Sigmoid colon (tissue), 6 donors: ENCODE measurements at regions not wholly inside any gene's neighbourhood (a gene's known extent, or its start where the extent isn't known, plus 50 kb on each side); places are given as distances from the start of the nearest gene placed in this dataset.

Experiments used
- DNase-seq: peaks from one replicate; pipeline ENCODE4 v3.0.0-alpha.2; 2019
- H3K27ac ChIP-seq, 4 donors: fragments of 200-600 bp; sonication (generic); one replicate each; pipeline ENCODE4 v1.5.1; 2016 to 2019; ENCODE audit warnings: mild to moderate bottlenecking in 1 of 4
- H3K27me3 ChIP-seq, 3 donors: fragments of 200-600 bp; sonication (generic); one replicate each; pipeline ENCODE4 v1.5.1; 2019; ENCODE audit warnings: mild to moderate bottlenecking in 1 of 3
- H3K36me3 ChIP-seq, 4 donors: fragments of 200-600 bp; sonication (generic); one replicate each; pipeline ENCODE4 v1.5.1; 2016 to 2019
- H3K4me1 ChIP-seq, 4 donors: fragments of 200-600 bp; sonication (generic); one replicate each; pipeline ENCODE4 v1.5.1; 2017 to 2019
- H3K4me3 ChIP-seq, 4 donors: fragments of 200-600 bp; sonication (generic); one replicate each; pipeline ENCODE4 v1.5.1; 2017 to 2019; ENCODE audit warnings: mild to moderate bottlenecking in 2 of 4, moderate library complexity in 1 of 4
- H3K9me3 ChIP-seq, 4 donors: fragments of 200-600 bp in 3 of 4; sonication (generic) in 3 of 4; one replicate each; pipeline versions ENCODE4 v1.5.1 to v1.6.1; 2013 to 2019
- CTCF ChIP-seq, 4 experiments: fragments of 450-650 bp in 3 of 4; fragments of 200-600 bp in 1 of 4; IDR thresholded peaks; one replicate each; pipeline ENCODE4 v1.5.1; 2016 to 2019; ENCODE audit warnings: antibody characterized with exemption in 4 of 4, mild to moderate bottlenecking in 3 of 4, moderate library complexity in 2 of 4
- EP300 ChIP-seq, 4 donors: sonication (generic); formaldehyde crosslinking; IDR thresholded peaks; one replicate each; pipeline ENCODE4 v1.6.1; 2017; ENCODE audit warnings: antibody characterized with exemption in 4 of 4
- POLR2A ChIP-seq, 2 donors: fragments of 450-650 bp; IDR thresholded peaks; one replicate each; pipeline ENCODE4 v1.6.1; 2016; ENCODE audit warnings: antibody characterized with exemption in 2 of 2, mild to moderate bottlenecking in 2 of 2, moderate library complexity in 2 of 2
- POLR2AphosphoS5 ChIP-seq, 4 donors: sonication (generic); formaldehyde crosslinking; IDR thresholded peaks; one replicate each; pipeline ENCODE4 v1.6.1; 2017; ENCODE audit warnings: antibody characterized with exemption in 4 of 4
- WGBS, 2 donors: extraction: QIAGEN DNeasy Blood & Tissue Kit; methylation state at CpG; one replicate each; pipeline ENCODE4 v1.1.7; 2013; 5-methylcytosine and 5-hydroxymethylcytosine counted together
- intact Hi-C: fragments of 100-400 bp; cut with DNase I; formaldehyde crosslinking; loops from one replicate; pipeline ENCODE4 v1.15.1; 2023
- donor health status: healthy with polysubstance abuse.
- donor health status: healthy.

GRCh38 chr10:61284222-61284890 is 168.8 kb downstream of the TMEM26 start:
- no peak for DNase-seq
- intact Hi-C loops = loop anchor here (2.0 to 10.0 kb wide), 4 partner anchors 146 to 468 kb away; no protein-coding TSS in a partner anchor
- H3K27ac ChIP-seq = peak overlapping the region in 2 of 4 donors; percentile 8 to 26
- no peak overlapping the region for H3K4me3 ChIP-seq
- WGBS, 2 donors = 8 to 25% methylated on average over 5 of the region's 5 CpGs
- TF ChIP-seq POLR2A (IDR thresholded peaks at IDR 0.05) (no peak), EP300 (IDR thresholded peaks at IDR 0.05) (no peak), POLR2AphosphoS5 (IDR thresholded peaks at IDR 0.05) (no peak), CTCF (IDR thresholded peaks at IDR 0.05) (peak; percentile 49 to 81 (median 65))
- no peaks in the 10 kb centered on the region for H3K36me3 ChIP-seq
- no peaks in the 10 kb centered on the region for H3K9me3 ChIP-seq
- H3K27me3 ChIP-seq = no peaks in the 10 kb centered on the region
- peaks cover 0 to 11% (median 3%) of the 10 kb centered on the region in 4 donors for H3K4me1 ChIP-seq

- no peak for TF ChIP-seq POLR2AphosphoS5 (IDR thresholded peaks at IDR 0.05)
- TF ChIP-seq POLR2A (IDR thresholded peaks at IDR 0.05) = no peak
- TF ChIP-seq EP300 (IDR thresholded peaks at IDR 0.05) = no peak
- no peak for TF ChIP-seq CTCF (IDR thresholded peaks at IDR 0.05)
- no peaks in the 10 kb centered on the region for H3K36me3 ChIP-seq
- H3K4me1 ChIP-seq = peaks cover 0 to 11% (median 3%) of the 10 kb centered on the region in 4 donors
- H3K4me3 ChIP-seq = no peak overlapping the region
- no peaks in the 10 kb centered on the region for H3K27me3 ChIP-seq
- H3K9me3 ChIP-seq = no peaks in the 10 kb centered on the region
- no peak for DNase-seq
- 62 to 63% methylated on average over 3 of the region's 3 CpGs for WGBS, 2 donors
- peak overlapping the region in 2 of 4 donors; percentile 8 to 26 for H3K27ac ChIP-seq
- intact Hi-C loops = loop anchor here (2.0 to 10.0 kb wide), 4 partner anchors 145 to 467 kb away; no protein-coding TSS in a partner anchor
Observed at GRCh38 chr10:61283481-61284221, 169.5 kb downstream of the TMEM26 start.

DNA sequence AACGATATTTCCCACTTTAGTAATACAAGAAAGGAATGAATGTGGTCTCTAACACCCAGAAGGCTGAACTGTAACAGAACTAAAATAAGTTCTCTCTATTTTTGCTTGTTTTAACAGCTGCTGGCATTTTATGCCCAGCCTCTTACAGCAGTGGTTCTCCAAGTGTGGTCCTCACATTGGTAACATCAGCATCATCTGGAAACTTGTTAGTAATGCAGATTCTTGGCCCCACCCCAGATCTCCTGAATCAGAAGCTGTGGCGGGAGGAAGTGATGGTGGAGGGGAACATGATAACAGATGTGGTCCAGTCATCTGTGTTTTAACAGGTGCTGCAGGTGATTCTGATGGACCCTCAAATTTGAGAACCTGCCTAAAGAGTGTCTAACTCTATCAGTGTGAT is 170.1 kb downstream of the TMEM26 start:
- Histone ChIP-seq H3K4me3 (no peak overlapping the region), H3K4me1 (peaks cover 0 to 11% (median 3%) of the 10 kb centered on the region in 4 donors), H3K36me3 (no peaks in the 10 kb centered on the region), H3K9me3 (no peaks in the 10 kb centered on the region), H3K27ac (no peak overlapping the region), H3K27me3 (no peaks in the 10 kb centered on the region)
- no peak for DNase-seq
- TF ChIP-seq EP300 (IDR thresholded peaks at IDR 0.05) (no peak), POLR2AphosphoS5 (IDR thresholded peaks at IDR 0.05) (no peak)
- 70 to 83% methylated on average over 2 of the region's 2 CpGs for WGBS, 2 donors
- intact Hi-C loops = loop anchor here (10.0 kb wide), 2 partner anchors 318 to 452 kb away; no protein-coding TSS in a partner anchor

- Histone ChIP-seq H3K4me1 (peaks cover 0 to 11% (median 3%) of the 10 kb centered on the region in 4 donors), H3K4me3 (no peak overlapping the region), H3K9me3 (no peaks in the 10 kb centered on the region), H3K27ac (no peak overlapping the region), H3K36me3 (no peaks in the 10 kb centered on the region), H3K27me3 (no peaks in the 10 kb centered on the region)
- no peak for DNase-seq
- intact Hi-C loops = loop anchor here (10.0 kb wide), 2 partner anchors 316 to 454 kb away; no protein-coding TSS in a partner anchor
- no peak for TF ChIP-seq POLR2AphosphoS5 (IDR thresholded peaks at IDR 0.05)
- no peak for TF ChIP-seq CTCF (IDR thresholded peaks at IDR 0.05)
- TF ChIP-seq EP300 (IDR thresholded peaks at IDR 0.05) = no peak
- TF ChIP-seq POLR2A (IDR thresholded peaks at IDR 0.05) = no peak
- 72% methylated on average over 3 of the region's 3 CpGs for WGBS, 2 donors
Observed at GRCh38 chr10:61280303-61280702, 172.9 kb downstream of the TMEM26 start.

DNA sequence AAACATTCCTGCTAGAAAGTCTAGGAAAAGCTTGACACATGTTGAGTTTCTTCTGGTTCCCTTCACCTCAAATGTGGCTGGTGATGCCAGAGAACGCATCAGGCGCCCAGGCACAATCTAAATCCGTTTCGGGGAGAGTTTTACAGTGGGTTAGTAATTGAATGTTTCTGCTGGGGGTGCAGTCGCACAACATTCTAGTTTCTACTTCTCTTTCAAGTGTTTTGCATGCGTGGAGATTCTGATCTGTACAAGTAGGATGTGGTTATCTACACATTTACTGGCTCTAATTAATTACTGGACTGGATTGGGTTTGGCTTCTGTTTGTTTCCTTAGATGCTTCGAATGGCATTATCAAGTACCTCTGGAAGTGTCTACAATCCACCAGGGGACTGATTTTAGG is 173.8 kb downstream of the TMEM26 start:
- H3K4me1 ChIP-seq = peaks cover 0 to 11% (median 3%) of the 10 kb centered on the region in 4 donors
- intact Hi-C loops = no loop called here
- H3K27me3 ChIP-seq = no peaks in the 10 kb centered on the region
- H3K4me3 ChIP-seq = no peak overlapping the region
- no peaks in the 10 kb centered on the region for H3K9me3 ChIP-seq
- TF ChIP-seq EP300 (IDR thresholded peaks at IDR 0.05) = no peak
- no peak for TF ChIP-seq POLR2AphosphoS5 (IDR thresholded peaks at IDR 0.05)
- no peak for TF ChIP-seq POLR2A (IDR thresholded peaks at IDR 0.05)
- no peak for TF ChIP-seq CTCF (IDR thresholded peaks at IDR 0.05)
- WGBS, 2 donors = 79 to 82% methylated on average over 7 of the region's 7 CpGs
- DNase-seq = no peak
- no peaks in the 10 kb centered on the region for H3K36me3 ChIP-seq
- H3K27ac ChIP-seq = no peak overlapping the region
